Astrocyte (in vitro differentiated cells and primary cell): ENCODE measurements at regions not wholly inside any gene's neighbourhood (a gene's known extent, or its start where the extent isn't known, plus 50 kb on each side); places are given as distances from the start of the nearest gene placed in this dataset.

Experiments used
- CTCF ChIP-seq: IDR thresholded peaks from 2 replicates; pipeline ENCODE4 v1.5.1; 2011; ENCODE audit warnings: low read depth, mild to moderate bottlenecking, inconsistent platforms, low read length, moderate library complexity; ENCODE audit not compliant: insufficient read depth
- EZH2 ChIP-seq: IDR thresholded peaks from 2 replicates; pipeline ENCODE4 v1.6.1; 2012; ENCODE audit warnings: mild to moderate bottlenecking, low read length, inconsistent platforms; ENCODE audit not compliant: insufficient read depth

DNA sequence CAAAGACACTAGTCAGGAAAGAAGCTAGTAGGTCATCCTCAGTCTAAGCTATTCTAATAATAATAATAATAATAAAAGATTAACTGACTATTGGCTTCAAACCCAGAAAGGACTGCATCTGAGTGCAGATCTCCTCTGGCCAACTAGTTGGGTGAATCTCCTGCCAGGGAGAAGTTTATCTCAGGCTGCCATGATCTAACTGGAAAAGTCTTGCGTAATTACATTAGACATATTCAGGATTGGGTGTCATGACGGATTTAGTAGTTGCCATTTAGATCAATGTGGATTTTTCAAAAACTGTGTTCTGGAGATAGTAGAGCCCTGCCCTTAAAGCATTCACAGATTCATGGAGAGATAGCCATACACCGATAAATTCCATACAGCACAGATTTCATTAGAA lies 69.5 kb downstream of the KIF2B start:
- TF ChIP-seq CTCF (no peak), EZH2 (no peak)
